ENCODE measurements at regions not wholly inside any gene's neighbourhood (a gene's known extent, or its start where the extent isn't known, plus 50 kb on each side); places are given as distances from the start of the nearest gene placed in this dataset.
A peak's percentile ranks its signal among the peaks of the same experiment; 100 is the strongest.
"Not testable (repeated sequence)": the region's sequence is repeated elsewhere in the genome, so short reads cannot be mapped to it uniquely, and the experiment has no call there.

- no peak for DNase-seq (ENCODE audit: low read depth)
Observed at GRCh38 chr6:158920311-158920905, 79.6 kb downstream of the RSPH3 start.

- no peak for DNase-seq (ENCODE audit: low read depth)
Observed at GRCh38 chr6:158919865-158920264, 80.1 kb downstream of the RSPH3 start.

DNA sequence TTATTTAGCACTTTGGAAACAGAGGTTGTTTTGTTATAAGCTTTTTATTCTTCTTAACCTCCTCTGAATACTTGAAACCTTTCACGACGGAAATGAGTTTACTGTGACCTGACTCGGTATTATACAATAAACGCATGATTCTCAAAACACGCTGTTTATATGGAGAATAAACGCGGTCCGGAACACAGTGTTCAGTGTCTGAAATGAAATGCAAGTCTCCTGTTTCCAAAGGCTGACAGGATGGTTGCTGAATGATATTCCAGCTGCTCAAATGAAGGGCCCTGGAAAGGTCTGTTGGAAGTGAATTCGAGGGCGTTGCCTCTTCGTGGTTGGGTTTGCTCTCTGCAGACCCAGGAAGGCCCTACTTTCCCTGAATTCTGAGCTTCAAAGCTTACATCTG lies 83.4 kb downstream of the RSPH3 start:
- no peak for DNase-seq (ENCODE audit: low read depth)

DNA sequence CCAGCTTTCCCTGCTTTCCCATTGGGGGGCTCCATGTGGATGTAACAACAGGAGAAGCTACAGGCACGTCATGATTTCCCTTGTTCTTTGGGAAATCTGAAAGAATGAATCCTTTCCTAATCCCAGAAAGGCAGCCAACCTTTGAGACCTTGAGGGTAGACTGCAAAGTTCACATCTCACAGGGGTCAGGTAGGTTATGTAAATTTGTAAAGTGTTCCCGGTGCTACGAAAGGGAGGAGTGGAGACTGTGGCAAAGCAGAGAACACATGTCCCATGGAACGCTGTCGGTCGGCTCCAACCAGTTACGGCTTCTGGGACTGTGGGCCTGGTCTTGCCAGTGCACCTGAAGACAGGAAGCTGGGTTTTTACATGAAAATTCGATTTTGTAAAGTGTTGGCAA lies 85.1 kb downstream of the RSPH3 start:
- DNase-seq (ENCODE audit: low read depth) = no peak

DNA sequence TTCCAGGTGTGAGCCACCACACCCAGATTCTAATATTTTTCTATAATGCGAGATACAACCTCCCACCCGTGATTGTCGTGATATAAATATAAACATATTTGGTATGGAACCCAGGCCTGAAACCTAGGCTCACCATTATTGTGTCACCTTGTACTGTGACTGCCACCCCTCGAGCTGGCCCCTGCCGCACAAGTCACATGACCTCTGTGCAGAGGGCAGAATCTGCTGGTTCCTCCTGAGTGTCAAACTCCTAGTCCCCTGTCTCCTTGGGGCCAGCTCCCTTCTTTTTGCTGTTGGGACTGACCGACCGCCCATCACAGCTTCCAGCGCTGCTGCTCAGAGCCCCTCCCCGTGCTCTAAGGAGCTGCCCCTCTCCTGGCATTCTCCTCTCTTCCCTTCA lies 86.4 kb downstream of the RSPH3 start:
- no peak for DNase-seq (ENCODE audit: low read depth)

GRCh38 chr6:158912655-158913054 lies 87.3 kb downstream of the RSPH3 start:
- DNase-seq (ENCODE audit: low read depth) = no peak

- DNase-seq (ENCODE audit: low read depth) = no peak
Observed at GRCh38 chr6:158911746-158912480, 88.1 kb downstream of the RSPH3 start.

DNA sequence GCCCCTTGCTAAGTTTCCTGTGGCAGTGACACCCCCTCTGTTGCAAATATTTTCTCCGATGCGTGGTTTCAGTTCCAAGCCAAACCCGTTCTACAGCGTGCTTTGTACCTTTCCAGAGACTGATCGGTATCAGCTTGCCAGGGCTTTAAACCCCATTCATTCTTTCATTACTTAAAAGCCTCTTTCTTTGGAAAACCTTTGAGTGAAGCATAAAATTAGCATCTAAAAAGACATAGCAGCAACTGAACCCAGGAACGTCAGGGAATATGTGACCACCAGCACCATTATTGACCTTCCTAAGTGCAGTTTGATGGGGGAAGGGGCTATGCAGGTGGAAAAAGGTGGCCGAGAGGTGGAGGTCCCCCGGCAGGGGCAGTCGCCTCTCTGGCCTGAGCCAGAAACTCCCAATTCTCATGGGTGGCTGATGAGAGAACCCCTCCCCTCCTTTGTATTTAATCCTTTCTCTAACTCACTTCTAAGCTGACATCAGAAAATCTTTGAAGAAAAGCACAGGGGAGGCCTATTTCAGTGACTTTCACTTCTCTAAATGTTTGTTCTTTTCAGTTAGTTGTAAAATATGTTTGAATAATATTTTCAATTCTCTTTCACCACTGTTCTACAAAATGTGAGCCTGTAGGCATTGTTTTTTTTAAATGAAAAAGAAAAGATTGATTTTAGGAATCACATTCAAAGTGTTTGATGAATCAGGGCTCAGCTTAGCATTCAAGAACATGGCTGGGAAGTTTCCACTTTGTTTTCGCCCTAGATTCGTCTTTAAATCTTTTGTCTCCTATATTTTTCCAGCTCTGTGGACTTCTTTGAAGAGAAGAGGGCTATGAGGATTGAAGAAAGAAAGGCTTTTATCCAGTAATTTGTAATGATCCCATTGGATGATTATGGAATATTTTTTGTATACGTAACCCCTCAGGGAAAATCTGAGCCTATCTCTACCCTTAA lies 89.2 kb downstream of the RSPH3 start:
- no peak for DNase-seq (ENCODE audit: low read depth)

GRCh38 chr6:158909938-158910337 lies 90.1 kb downstream of the RSPH3 start:
- DNase-seq (ENCODE audit: low read depth) = no peak

GRCh38 chr6:158908606-158909005 lies 89.4 kb upstream of the EZR start:
- no peak for DNase-seq (ENCODE audit: low read depth)

DNA sequence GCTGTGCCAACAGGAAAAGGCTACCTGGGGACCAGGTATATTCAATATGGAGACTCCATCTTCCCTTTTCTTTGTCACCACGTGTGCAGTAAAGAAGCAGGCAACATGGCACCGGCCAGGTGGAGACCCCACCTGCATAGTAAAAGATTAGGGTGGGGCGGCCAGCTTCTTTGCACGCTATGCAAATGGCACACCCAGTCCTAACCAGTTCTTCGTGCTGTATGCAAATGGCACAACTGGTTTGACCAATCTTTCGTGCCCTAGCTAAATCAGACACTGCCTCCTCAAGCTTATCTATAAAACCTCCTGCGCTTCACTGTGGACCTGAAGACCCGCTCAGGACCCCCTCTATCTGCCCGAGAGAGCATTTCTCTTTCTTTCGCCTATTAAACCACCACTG lies 88.8 kb upstream of the EZR start:
- no peak for DNase-seq (ENCODE audit: low read depth)

GRCh38 chr6:158906926-158907325 lies 87.8 kb upstream of the EZR start:
- no peak for DNase-seq (ENCODE audit: low read depth)

DNA sequence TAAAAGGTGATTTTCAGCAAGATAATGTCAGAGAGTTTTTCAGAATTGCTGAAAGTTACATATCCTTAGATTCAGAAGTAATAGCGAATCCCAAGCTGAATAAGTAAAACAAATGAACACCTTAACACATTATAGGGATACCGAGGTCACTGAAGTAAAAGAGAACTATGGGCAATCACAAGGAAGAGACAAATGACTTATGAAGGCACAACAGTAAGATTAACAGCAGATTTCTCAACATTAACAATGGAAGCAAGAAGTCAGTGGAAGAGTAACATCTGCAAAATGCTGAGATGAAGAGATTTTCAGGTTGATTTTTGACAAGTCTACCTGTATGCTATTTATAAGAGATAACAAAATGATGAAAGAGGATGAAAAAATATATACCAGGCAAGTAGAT lies 86.1 kb upstream of the EZR start:
- DNase-seq (ENCODE audit: low read depth) = no peak

DNA sequence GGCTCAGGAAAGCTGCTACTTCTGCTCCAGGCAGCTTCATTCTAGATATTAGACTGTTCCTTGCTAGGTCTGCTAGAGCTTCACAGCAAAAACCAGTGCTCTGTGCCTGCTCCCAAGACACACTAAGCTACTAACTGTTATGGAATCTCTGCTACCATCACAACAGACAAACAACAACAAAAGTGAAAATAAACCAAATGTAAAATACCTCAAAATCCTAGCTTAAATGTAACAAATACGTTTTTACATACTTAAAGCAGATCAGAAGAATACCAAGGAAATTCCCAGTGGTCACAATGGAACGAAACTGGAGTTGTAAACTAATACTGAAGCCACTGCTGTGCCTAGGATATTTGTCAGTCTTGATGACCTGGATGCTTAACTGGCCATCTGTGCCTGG lies 84.6 kb upstream of the EZR start:
- no peak for DNase-seq (ENCODE audit: low read depth)

DNA sequence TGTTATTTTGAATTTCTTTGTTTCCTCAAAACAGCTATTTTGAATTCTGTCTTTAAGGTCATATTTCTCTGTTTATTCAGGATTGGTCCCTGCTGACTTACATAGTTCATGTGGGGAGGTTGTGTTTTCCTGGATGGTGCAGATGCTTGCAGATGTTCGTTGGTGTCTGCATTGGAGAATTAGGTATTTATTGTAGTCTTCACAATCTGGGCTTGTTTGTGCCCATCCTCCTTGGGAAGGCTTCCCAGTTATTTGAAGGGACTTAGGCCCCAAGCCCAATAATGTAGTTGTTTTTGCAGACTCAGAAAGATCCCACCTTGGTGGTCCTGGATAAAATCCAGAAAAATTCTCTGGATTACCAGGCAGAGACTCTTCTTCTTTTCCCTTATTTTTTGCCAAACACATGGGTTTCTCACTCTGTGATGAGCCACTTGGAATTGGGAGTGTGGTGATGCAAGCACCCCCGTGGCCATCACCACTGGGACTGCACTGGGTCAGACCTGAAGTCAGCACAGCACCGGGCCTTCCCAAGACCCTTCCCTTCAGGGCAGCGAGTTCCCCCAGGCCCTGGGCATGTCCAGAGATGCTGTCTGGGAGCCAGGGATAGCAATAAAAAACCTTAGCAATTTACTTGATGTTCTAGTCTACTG lies 81.6 kb upstream of the EZR start:
- DNase-seq (ENCODE audit: low read depth) = no peak

DNA sequence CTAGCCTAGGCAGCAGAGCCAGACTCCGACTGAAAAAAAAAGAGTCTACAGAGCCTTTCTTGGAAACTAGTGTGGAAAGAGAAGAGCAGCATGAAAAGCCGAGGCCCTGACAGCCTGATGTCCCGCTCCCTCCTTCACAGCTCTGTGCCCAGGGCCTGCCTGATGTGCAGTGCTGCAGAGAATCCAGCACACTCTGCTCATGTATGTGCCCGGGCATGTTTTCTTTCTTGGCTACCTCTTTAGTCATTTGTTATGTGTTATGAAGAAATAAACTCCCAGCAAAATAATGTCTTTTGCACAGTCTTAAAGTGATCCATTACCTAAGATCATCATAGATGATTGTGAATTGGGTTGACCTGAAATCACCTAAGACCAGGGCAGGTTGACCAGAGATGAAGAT lies 78.1 kb upstream of the EZR start:
- no peak for DNase-seq (ENCODE audit: low read depth)

GRCh38 chr6:158895661-158896060 lies 76.5 kb upstream of the EZR start:
- no peak for DNase-seq (ENCODE audit: low read depth)

- peak; percentile 53 for DNase-seq (ENCODE audit: low read depth)
Observed at GRCh38 chr6:158894193-158894592, 75.0 kb upstream of the EZR start.

DNA sequence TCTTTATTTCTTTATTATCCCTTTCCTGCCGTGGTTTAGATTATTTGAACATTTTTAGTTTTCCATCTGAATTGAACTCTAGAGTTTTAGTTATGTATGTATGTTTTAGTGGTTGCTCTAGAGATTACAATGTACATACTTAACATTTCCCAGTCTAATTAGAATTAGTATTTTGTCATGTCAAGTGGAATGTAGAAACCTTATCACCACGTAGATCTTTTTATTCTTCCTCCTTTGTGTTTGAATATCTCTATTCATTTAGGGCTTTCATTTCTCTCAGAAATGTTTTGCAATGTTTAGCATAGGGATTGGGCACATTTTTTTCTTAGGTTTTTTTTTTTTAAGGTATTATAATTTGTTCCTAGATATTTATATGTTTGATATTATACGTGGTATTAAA lies 73.1 kb upstream of the EZR start:
- DNase-seq (ENCODE audit: low read depth) = no peak

GRCh38 chr6:158891560-158891959 lies 72.4 kb upstream of the EZR start:
- DNase-seq (ENCODE audit: low read depth) = not testable (repeated sequence)

DNA sequence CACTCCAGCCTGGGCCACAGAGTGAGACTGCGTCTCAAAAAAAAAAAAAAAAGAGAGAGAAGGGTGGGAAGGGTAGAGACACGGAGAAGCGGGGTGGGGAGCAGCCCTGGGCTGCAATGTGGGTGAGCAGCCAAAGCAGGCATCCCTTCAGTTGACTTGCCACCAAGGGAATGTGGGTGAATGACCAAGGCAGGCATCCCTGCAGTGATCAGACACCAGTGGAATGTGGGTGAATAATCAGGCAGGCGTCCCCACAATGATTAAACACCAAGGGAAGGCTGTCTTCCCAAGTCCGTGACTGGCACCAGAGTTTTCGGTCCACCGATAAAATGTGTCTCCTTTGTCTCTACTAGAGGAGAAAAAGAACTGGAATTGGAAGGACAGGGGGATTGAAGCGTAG lies 69.0 kb upstream of the EZR start:
- DNase-seq (ENCODE audit: low read depth) = not testable (repeated sequence)

GRCh38 chr6:158886346-158886977 lies 67.3 kb upstream of the EZR start:
- not testable (repeated sequence) for DNase-seq (ENCODE audit: low read depth)
